ENCODE measurements at regions not wholly inside any gene's neighbourhood (a gene's known extent, or its start where the extent isn't known, plus 50 kb on each side); places are given as distances from the start of the nearest gene placed in this dataset.

GRCh38 chr15:93900476-93901400, 330.6 kb upstream of the MCTP2 start:
- no peak for TF ChIP-seq CTCF (IDR thresholded peaks at IDR 0.05)
- no peak for TF ChIP-seq POLR2A (IDR thresholded peaks at IDR 0.05)
